GM23338 (cell line): ENCODE measurements at regions not wholly inside any gene's neighbourhood (a gene's known extent, or its start where the extent isn't known, plus 50 kb on each side); places are given as distances from the start of the nearest gene placed in this dataset.

ENCODE experiments used
- ATAC-seq: fragments of 200-7000 bp; cut with Tn5 transposase; 3 replicates; pipeline ENCODE4 v1.9.1; 2020
- DNase-seq: peaks from one replicate; pipeline ENCODE4 v3.0.0-alpha.2; 2015; ENCODE audit warnings: low spot score
- H2AFZ ChIP-seq: fragments of 200-600 bp; sonication (generic); 2 replicates; pipeline ENCODE4 v1.8.0; 2016; ENCODE audit warnings: antibody characterized with exemption, mild to moderate bottlenecking, moderate library complexity
- H3F3A ChIP-seq: fragments of 200-600 bp; sonication (generic); replicated peaks from 2 replicates; pipeline ENCODE4 v1.8.0; 2017; ENCODE audit warnings: antibody characterized with exemption, mixed run types, low read depth
- H3K27ac ChIP-seq: fragments of 200-600 bp; sonication (generic); 2 replicates; pipeline ENCODE4 v1.6.1; 2016; ENCODE audit warnings: low read depth
- H3K27me3 ChIP-seq: fragments of 200-600 bp; sonication (generic); 2 replicates; pipeline ENCODE4 v1.8.0; 2016; ENCODE audit warnings: mild to moderate bottlenecking, mixed run types, moderate library complexity; ENCODE audit not compliant: insufficient read depth
- H3K36me3 ChIP-seq: fragments of 200-600 bp; sonication (generic); 2 replicates; pipeline ENCODE4 v1.8.0; 2016; ENCODE audit warnings: mild to moderate bottlenecking; ENCODE audit not compliant: insufficient read depth
- H3K4me1 ChIP-seq: fragments of 200-600 bp; sonication (generic); 2 replicates; pipeline ENCODE4 v1.8.0; 2016; ENCODE audit warnings: mild to moderate bottlenecking, moderate library complexity; ENCODE audit not compliant: insufficient read depth
- H3K4me2 ChIP-seq: fragments of 200-600 bp; sonication (generic); 2 replicates; pipeline ENCODE4 v1.7.1; 2017; ENCODE audit warnings: mixed run types
- H3K4me3 ChIP-seq: fragments of 200-600 bp; sonication (generic); 2 replicates; pipeline ENCODE4 v1.6.1; 2016; ENCODE audit warnings: mixed run types
- H3K79me2 ChIP-seq: fragments of 200-600 bp; sonication (generic); replicated peaks from 2 replicates; pipeline ENCODE4 v1.8.0; 2017; ENCODE audit warnings: mild to moderate bottlenecking; ENCODE audit not compliant: insufficient read depth
- H3K9me2 ChIP-seq: fragments of 200-600 bp; sonication (generic); 2 replicates; pipeline ENCODE4 v1.8.0; 2017; ENCODE audit not compliant: insufficient read depth
- H4K20me1 ChIP-seq: fragments of 200-600 bp; sonication (generic); replicated peaks from 2 replicates; pipeline ENCODE4 v1.8.0; 2017; ENCODE audit warnings: mild to moderate bottlenecking; ENCODE audit not compliant: insufficient read depth
- H3K27ac Mint-ChIP-seq: 2 replicates; pipeline ENCODE4 v1.8.0; 2020; ENCODE audit warnings: inconsistent platforms, mild to moderate bottlenecking, moderate library complexity, mixed read lengths
- H3K27me3 Mint-ChIP-seq: 3 replicates; pipeline ENCODE4 v1.8.0; 2022; ENCODE audit warnings: low read depth, mild to moderate bottlenecking, moderate library complexity, mixed read lengths, inconsistent platforms; ENCODE audit not compliant: insufficient read depth, poor library complexity
- H3K36me3 Mint-ChIP-seq: 3 replicates; pipeline ENCODE4 v1.8.0; 2021; ENCODE audit warnings: low read depth, mild to moderate bottlenecking, inconsistent platforms, moderate library complexity, mixed read lengths
- H3K4me1 Mint-ChIP-seq: 3 replicates; pipeline ENCODE4 v1.8.0; 2020; ENCODE audit warnings: mild to moderate bottlenecking, inconsistent platforms, mixed read lengths
- H3K4me3 Mint-ChIP-seq: 3 replicates; pipeline ENCODE4 v1.8.0; 2021; ENCODE audit warnings: moderate library complexity, mild to moderate bottlenecking, inconsistent platforms, mixed read lengths
- H3K9me3 Mint-ChIP-seq: 3 replicates; pipeline ENCODE4 v1.8.0; 2020; ENCODE audit warnings: moderate library complexity, mild to moderate bottlenecking, inconsistent platforms, mixed read lengths
- CREB1 ChIP-seq: fragments of 250-450 bp; sonication (Bioruptor Pico); IDR thresholded peaks from 2 replicates; pipeline ENCODE4 v1.5.0; 2020; ENCODE audit warnings: low read depth, mild to moderate bottlenecking, moderate library complexity
- CTCF ChIP-seq, 2 experiments: fragments of 200-600 bp in 1 of 2; sonication (generic) in 1 of 2; conservative IDR thresholded peaks; 2 replicates each; pipeline versions ENCODE4 v1.5.1 to v1.6.1; 2016 to 2017; ENCODE audit warnings: antibody characterized with exemption in 2 of 2, low read depth in 2 of 2, mild to moderate bottlenecking in 2 of 2, moderate library complexity in 1 of 2
- EZH2 ChIP-seq: fragments of 200-600 bp; sonication (generic); IDR thresholded peaks from one replicate; pipeline ENCODE4 v1.8.0; 2017; ENCODE audit warnings: antibody characterized with exemption, mild to moderate bottlenecking, low read depth; ENCODE audit not compliant: unreplicated experiment
- EZH2phosphoT487 ChIP-seq: fragments of 200-600 bp; sonication (generic); IDR thresholded peaks from one replicate; pipeline ENCODE4 v1.8.1; 2018; ENCODE audit warnings: antibody characterized with exemption; ENCODE audit not compliant: unreplicated experiment
- JUNB ChIP-seq: IDR thresholded peaks from one replicate; pipeline ENCODE4 v1.6.1; 2016; ENCODE audit warnings: antibody characterized with exemption; ENCODE audit not compliant: unreplicated experiment
- NANOG ChIP-seq: IDR thresholded peaks from 2 replicates; pipeline ENCODE4 v1.6.1; 2016; ENCODE audit warnings: antibody characterized with exemption, borderline replicate concordance
- STAT1 ChIP-seq: IDR thresholded peaks from one replicate; pipeline ENCODE4 v1.6.1; 2016; ENCODE audit warnings: antibody characterized with exemption; ENCODE audit not compliant: unreplicated experiment
- ZNF331 ChIP-seq: fragments of 250-450 bp; sonication (Bioruptor Pico); IDR thresholded peaks from 2 replicates; pipeline ENCODE4 v1.5.0; 2020; ENCODE audit warnings: low read depth, mild to moderate bottlenecking, moderate library complexity
- TF ChIP-seq, protein P1 (sequence below): fragments of 250-450 bp; sonication (Bioruptor Pico); IDR thresholded peaks from 2 replicates; pipeline ENCODE4 v1.5.0; 2020; ENCODE audit warnings: mild to moderate bottlenecking, moderate library complexity

- TF ChIP-seq, protein P1, sequence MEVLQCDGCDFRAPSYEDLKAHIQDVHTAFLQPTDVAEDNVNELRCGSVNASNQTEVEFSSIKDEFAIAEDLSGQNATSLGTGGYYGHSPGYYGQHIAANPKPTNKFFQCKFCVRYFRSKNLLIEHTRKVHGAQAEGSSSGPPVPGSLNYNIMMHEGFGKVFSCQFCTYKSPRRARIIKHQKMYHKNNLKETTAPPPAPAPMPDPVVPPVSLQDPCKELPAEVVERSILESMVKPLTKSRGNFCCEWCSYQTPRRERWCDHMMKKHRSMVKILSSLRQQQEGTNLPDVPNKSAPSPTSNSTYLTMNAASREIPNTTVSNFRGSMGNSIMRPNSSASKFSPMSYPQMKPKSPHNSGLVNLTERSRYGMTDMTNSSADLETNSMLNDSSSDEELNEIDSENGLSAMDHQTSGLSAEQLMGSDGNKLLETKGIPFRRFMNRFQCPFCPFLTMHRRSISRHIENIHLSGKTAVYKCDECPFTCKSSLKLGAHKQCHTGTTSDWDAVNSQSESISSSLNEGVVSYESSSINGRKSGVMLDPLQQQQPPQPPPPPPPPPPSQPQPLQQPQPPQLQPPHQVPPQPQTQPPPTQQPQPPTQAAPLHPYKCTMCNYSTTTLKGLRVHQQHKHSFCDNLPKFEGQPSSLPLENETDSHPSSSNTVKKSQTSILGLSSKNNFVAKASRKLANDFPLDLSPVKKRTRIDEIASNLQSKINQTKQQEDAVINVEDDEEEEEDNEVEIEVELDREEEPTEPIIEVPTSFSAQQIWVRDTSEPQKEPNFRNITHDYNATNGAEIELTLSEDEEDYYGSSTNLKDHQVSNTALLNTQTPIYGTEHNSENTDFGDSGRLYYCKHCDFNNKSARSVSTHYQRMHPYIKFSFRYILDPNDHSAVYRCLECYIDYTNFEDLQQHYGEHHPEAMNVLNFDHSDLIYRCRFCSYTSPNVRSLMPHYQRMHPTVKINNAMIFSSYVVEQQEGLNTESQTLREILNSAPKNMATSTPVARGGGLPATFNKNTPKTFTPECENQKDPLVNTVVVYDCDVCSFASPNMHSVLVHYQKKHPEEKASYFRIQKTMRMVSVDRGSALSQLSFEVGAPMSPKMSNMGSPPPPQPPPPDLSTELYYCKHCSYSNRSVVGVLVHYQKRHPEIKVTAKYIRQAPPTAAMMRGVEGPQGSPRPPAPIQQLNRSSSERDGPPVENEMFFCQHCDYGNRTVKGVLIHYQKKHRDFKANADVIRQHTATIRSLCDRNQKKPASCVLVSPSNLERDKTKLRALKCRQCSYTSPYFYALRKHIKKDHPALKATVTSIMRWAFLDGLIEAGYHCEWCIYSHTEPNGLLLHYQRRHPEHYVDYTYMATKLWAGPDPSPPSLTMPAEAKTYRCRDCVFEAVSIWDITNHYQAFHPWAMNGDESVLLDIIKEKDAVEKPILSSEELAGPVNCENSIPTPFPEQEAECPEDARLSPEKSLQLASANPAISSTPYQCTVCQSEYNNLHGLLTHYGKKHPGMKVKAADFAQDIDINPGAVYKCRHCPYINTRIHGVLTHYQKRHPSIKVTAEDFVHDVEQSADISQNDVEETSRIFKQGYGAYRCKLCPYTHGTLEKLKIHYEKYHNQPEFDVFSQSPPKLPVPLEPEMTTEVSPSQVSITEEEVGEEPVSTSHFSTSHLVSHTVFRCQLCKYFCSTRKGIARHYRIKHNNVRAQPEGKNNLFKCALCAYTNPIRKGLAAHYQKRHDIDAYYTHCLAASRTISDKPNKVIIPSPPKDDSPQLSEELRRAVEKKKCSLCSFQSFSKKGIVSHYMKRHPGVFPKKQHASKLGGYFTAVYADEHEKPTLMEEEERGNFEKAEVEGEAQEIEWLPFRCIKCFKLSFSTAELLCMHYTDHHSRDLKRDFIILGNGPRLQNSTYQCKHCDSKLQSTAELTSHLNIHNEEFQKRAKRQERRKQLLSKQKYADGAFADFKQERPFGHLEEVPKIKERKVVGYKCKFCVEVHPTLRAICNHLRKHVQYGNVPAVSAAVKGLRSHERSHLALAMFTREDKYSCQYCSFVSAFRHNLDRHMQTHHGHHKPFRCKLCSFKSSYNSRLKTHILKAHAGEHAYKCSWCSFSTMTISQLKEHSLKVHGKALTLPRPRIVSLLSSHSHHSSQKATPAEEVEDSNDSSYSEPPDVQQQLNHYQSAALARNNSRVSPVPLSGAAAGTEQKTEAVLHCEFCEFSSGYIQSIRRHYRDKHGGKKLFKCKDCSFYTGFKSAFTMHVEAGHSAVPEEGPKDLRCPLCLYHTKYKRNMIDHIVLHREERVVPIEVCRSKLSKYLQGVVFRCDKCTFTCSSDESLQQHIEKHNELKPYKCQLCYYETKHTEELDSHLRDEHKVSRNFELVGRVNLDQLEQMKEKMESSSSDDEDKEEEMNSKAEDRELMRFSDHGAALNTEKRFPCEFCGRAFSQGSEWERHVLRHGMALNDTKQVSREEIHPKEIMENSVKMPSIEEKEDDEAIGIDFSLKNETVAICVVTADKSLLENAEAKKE (CRISPR knock-in tag): no peak
- TF ChIP-seq JUNB (no peak), ZNF331 (CRISPR knock-in tag) (no peak), EZH2phosphoT487 (no peak), STAT1 (no peak), CTCF (conservative IDR thresholded peaks at IDR 0.05; ENCODE audit: low read depth in 2 of 2) (no peak), CREB1 (CRISPR knock-in tag) (no peak)
These were observed 389.0 kb upstream of the USP24 start (continued) for GRCh38 chr1:55604179-55604578.

DNA sequence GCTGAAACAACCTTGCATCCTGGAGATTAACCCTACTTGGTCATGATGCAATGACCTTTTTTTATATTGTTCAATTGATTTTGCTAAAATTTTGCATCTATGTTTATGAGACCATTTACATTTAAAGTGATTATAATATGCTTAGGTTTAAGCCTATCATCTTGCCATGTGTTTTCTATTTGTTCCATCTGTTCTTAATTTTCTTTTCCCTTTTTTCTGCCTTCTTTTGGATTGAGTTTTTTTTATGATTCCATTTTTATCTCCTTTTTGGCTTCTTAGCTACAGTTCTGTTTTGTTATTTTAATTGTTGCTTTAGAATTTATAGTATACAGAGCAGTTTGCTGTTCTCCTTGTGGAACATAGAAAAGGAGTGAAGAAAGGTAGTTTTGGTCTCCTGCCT lies 385.1 kb upstream of the USP24 start:
- Histone ChIP-seq H3K4me3 (no peak overlapping the region), H2AFZ (no peak overlapping the region), H3K4me1 (0 out of 2 replicates have a peak, but pooled peaks cover 5% of the 10 kb centered on the region), H3K79me2 (no peaks in the 10 kb centered on the region), H3K36me3 (no peaks in the 10 kb centered on the region), H3K27me3 (no peaks in the 10 kb centered on the region), H3F3A (no peaks in the 10 kb centered on the region), H4K20me1 (no peaks in the 10 kb centered on the region), H3K27ac (no peak overlapping the region), H3K9me2 (peaks cover 5% of the 10 kb centered on the region; the same call in 1 of the 2 replicates), H3K4me2 (no peak overlapping the region)
- peaks cover 1% of the 10 kb centered on the region for H3K27me3 Mint-ChIP-seq
- no peaks in the 10 kb centered on the region; the same call in 2 of the 3 replicates for H3K9me3 Mint-ChIP-seq
- DNase-seq (no peak), ATAC-seq (no peak)
- H3K27ac Mint-ChIP-seq: no peak overlapping the region
- H3K4me1 Mint-ChIP-seq: peaks cover 7% of the 10 kb centered on the region; the same call in 2 of the 3 replicates
- TF ChIP-seq EZH2 (no peak), NANOG (no peak), ZNF331 (CRISPR knock-in tag) (no peak), CTCF (conservative IDR thresholded peaks at IDR 0.05; ENCODE audit: low read depth in 2 of 2) (no peak)
- no peaks in the 10 kb centered on the region for H3K36me3 Mint-ChIP-seq
- no peak overlapping the region for H3K4me3 Mint-ChIP-seq
